ENCODE measurements at regions not wholly inside any gene's neighbourhood (a gene's known extent, or its start where the extent isn't known, plus 50 kb on each side); places are given as distances from the start of the nearest gene placed in this dataset.
"Not testable (repeated sequence)": the region's sequence is repeated elsewhere in the genome, so short reads cannot be mapped to it uniquely, and the experiment has no call there.

- DNase-seq: no peak
Observed at GRCh38 chr6:154602708-154603107, 92.2 kb upstream of the CNKSR3 start.

- no peak for DNase-seq
Observed at GRCh38 chr6:154604119-154604518, 93.6 kb upstream of the CNKSR3 start.

- no peak for DNase-seq
Observed at GRCh38 chr6:154605178-154605881, 94.8 kb upstream of the CNKSR3 start.

- no peak for DNase-seq
Observed at GRCh38 chr6:154605882-154606370, 95.4 kb upstream of the CNKSR3 start.

GRCh38 chr6:154606457-154606856 is 96.0 kb upstream of the CNKSR3 start:
- no peak for DNase-seq

- no peak for DNase-seq
Observed at GRCh38 chr6:154606860-154607259, 96.4 kb upstream of the CNKSR3 start.

GRCh38 chr6:154611241-154611640 is 100.8 kb upstream of the CNKSR3 start:
- no peak for DNase-seq

GRCh38 chr6:154611847-154612246 is 101.4 kb upstream of the CNKSR3 start:
- no peak for DNase-seq

- DNase-seq: no peak
Observed at GRCh38 chr6:154613137-154613676, 102.7 kb upstream of the CNKSR3 start.

- no peak for DNase-seq
Observed at GRCh38 chr6:154614101-154614500, 103.6 kb upstream of the CNKSR3 start.

- no peak for DNase-seq
Observed at GRCh38 chr6:154614641-154615040, 104.2 kb upstream of the CNKSR3 start.

- no peak for DNase-seq
Observed at GRCh38 chr6:154615483-154616025, 105.1 kb upstream of the CNKSR3 start.

- DNase-seq: no peak
Observed at GRCh38 chr6:154617175-154617574, 106.7 kb upstream of the CNKSR3 start.

GRCh38 chr6:154619146-154619545 is 108.7 kb upstream of the CNKSR3 start:
- DNase-seq: no peak

GRCh38 chr6:154621686-154622085 is 111.2 kb upstream of the CNKSR3 start:
- no peak for DNase-seq

GRCh38 chr6:154622618-154623336 is 110.4 kb upstream of the SCAF8 start:
- no peak for DNase-seq

- DNase-seq: no peak
Observed at GRCh38 chr6:154623391-154623790, 109.8 kb upstream of the SCAF8 start.

GRCh38 chr6:154624038-154624599 is 109.1 kb upstream of the SCAF8 start:
- no peak for DNase-seq

GRCh38 chr6:154624727-154625126 is 108.5 kb upstream of the SCAF8 start:
- not testable (repeated sequence) for DNase-seq

- no peak for DNase-seq
Observed at GRCh38 chr6:154625721-154626120, 107.5 kb upstream of the SCAF8 start.

GRCh38 chr6:154629127-154629526 is 104.1 kb upstream of the SCAF8 start:
- DNase-seq: no peak

- no peak for DNase-seq
Observed at GRCh38 chr6:154632119-154632518, 101.1 kb upstream of the SCAF8 start.

GRCh38 chr6:154637392-154637791 is 95.8 kb upstream of the SCAF8 start:
- DNase-seq: no peak
